ENCODE measurements at regions not wholly inside any gene's neighbourhood (a gene's known extent, or its start where the extent isn't known, plus 50 kb on each side); places are given as distances from the start of the nearest gene placed in this dataset.

- Mint-ChIP-seq H3K4me3 (no peak overlapping the region), H3K9me3 (no peaks in the 10 kb centered on the region; the same call in 2 of the 3 replicates), H3K27ac (no peak overlapping the region), H3K4me1 (peaks cover 11% of the 10 kb centered on the region), H3K27me3 (ENCODE audit: insufficient read depth, low read depth, poor library complexity) (peaks cover 8% of the 10 kb centered on the region), H3K36me3 (ENCODE audit: low read depth) (no peaks in the 10 kb centered on the region)
- TF ChIP-seq REST (IDR thresholded peaks at IDR 0.05; ENCODE audit: unreplicated experiment) (no peak), JUNB (IDR thresholded peaks at IDR 0.05; ENCODE audit: unreplicated experiment) (no peak), ZNF331 (CRISPR knock-in tag; IDR thresholded peaks at IDR 0.05; ENCODE audit: low read depth) (no peak), EZH2 (IDR thresholded peaks at IDR 0.05; ENCODE audit: low read depth, unreplicated experiment) (no peak), ZNF114 (CRISPR knock-in tag; IDR thresholded peaks at IDR 0.05) (no peak), STAT1 (IDR thresholded peaks at IDR 0.05; ENCODE audit: unreplicated experiment) (no peak), NANOG (IDR thresholded peaks at IDR 0.05; ENCODE audit: borderline replicate concordance) (no peak), ZNF462 (CRISPR knock-in tag; IDR thresholded peaks at IDR 0.05) (no peak), CTCF (conservative IDR thresholded peaks at IDR 0.05; ENCODE audit: low read depth in 2 of 2) (no peak), POLR2AphosphoS5 (IDR thresholded peaks at IDR 0.05; ENCODE audit: low read depth) (no peak), EZH2phosphoT487 (IDR thresholded peaks at IDR 0.05; ENCODE audit: unreplicated experiment) (no peak), CREB1 (CRISPR knock-in tag; IDR thresholded peaks at IDR 0.05; ENCODE audit: low read depth) (no peak), ETS1 (IDR thresholded peaks at IDR 0.05) (no peak)
- DNase-seq (ENCODE audit: low spot score) (no peak), ATAC-seq (no peak)
- H3K79me2 ChIP-seq (replicated peaks; ENCODE audit: insufficient read depth) = no peaks in the 10 kb centered on the region
- H3K4me2 ChIP-seq = no peak overlapping the region
- peaks cover 11% of the 10 kb centered on the region for H3K4me1 ChIP-seq (ENCODE audit: insufficient read depth)
- no peak overlapping the region for H3K27ac ChIP-seq (ENCODE audit: low read depth)
- no peaks in the 10 kb centered on the region for H3K36me3 ChIP-seq (ENCODE audit: insufficient read depth)
- no peaks in the 10 kb centered on the region for H4K20me1 ChIP-seq (replicated peaks; ENCODE audit: insufficient read depth)
- no peak overlapping the region for H3K4me3 ChIP-seq
- no peaks in the 10 kb centered on the region for H3K9me2 ChIP-seq (ENCODE audit: insufficient read depth)
- no peaks in the 10 kb centered on the region for H3K27me3 ChIP-seq (ENCODE audit: insufficient read depth)
- H2AFZ ChIP-seq = no peak overlapping the region
- H3F3A ChIP-seq (replicated peaks; ENCODE audit: low read depth) = 0 out of 2 replicates have a peak, but pooled peaks cover 7% of the 10 kb centered on the region
These were observed 54.6 kb upstream of the TNRC6A start for GRCh38 chr16:24674877-24675276.
